GM21381 (cell line): ENCODE measurements at regions not wholly inside any gene's neighbourhood (a gene's known extent, or its start where the extent isn't known, plus 50 kb on each side); places are given as distances from the start of the nearest gene placed in this dataset.

Experiments used
- ATAC-seq: cut with Tn5 transposase; IDR thresholded peaks from one replicate; pipeline ENCODE4 v1.9.1; 2021; ENCODE audit warnings: mild to moderate bottlenecking, moderate library complexity; ENCODE audit not compliant: unreplicated experiment

- no peak for ATAC-seq
These were observed 676.0 kb upstream of the SALL3 start for GRCh38 chr18:78303519-78304191.

- ATAC-seq = no peak
These were observed 675.1 kb upstream of the SALL3 start for GRCh38 chr18:78304192-78305164.

DNA sequence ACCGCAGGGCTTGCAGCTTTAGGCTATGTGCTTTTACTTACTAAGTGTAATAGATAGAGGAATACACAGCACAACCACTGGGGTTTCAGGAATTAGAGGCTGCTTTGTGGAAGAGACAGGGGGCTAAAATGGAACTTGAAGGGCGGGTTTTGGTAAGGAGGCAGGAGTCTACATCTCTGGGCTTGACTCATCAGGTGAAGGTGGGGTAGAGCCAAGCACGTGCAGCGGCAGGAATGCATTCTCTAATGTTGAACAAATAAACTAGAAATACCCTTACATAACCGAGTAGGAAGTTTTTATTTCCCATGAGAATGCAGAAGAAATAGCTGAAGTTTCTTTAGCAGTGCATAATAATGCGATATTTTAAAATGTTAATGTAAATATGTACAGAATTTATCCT lies 673.8 kb upstream of the SALL3 start:
- no peak for ATAC-seq

DNA sequence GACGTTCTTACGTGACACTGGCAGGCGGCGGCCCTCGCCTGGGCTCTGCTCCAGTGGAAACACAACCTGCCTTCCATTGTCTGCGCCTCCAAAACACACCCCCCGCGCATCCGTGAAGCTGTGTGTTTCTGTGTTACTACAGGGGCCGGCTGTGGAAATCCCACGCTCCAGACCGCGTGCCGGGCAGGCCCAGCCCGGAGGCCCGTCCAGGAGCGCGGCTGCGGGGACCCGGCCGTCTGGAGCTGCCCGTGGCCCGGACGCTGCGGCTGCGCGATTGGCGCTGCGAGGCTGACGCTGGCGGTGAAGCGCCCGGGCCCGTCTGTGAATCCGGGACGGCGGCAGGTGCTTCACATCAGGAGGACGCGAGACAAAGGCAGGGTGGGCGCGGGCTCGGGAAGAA lies 670.3 kb upstream of the SALL3 start:
- ATAC-seq = no peak

GRCh38 chr18:78309924-78310323 lies 669.7 kb upstream of the SALL3 start:
- no peak for ATAC-seq

DNA sequence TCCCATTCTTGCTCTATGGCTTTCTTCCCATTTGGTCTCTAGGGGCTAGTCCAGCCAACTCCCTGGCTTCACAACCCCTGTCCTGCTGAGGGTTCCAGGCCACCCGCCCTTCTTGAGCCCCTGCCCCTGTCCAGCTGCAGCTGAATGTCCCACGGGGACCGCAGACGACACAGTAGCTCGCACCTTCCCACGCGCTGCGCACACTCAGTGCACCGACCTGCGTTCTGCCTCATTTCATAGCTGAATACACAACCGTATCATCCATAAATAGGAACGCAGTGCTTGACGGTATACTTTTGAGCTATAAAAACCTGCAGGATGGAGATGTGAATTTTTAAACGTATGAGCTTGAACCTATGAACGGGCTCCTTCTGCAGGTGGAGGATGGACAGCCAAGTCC lies 660.4 kb upstream of the SALL3 start:
- ATAC-seq = no peak

- no peak for ATAC-seq
These were observed 659.7 kb upstream of the SALL3 start for GRCh38 chr18:78319961-78320360.

DNA sequence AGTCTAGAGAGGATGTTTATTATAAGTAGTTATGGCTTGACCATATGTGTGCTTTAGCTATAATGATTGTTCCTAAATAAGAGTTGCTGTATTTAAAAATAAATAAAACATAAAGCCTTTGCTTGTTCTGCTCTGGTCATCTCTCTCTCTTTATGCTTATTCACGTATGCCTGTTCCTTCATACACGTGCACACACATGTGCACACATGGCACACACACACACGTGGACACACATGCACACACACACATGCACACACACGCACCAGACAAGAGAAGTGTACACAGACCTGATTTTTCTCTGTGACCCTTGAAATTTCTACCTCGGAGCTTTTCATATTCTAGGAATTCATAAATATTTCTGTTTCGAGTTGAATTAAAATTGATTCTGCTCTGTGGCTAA lies 658.2 kb upstream of the SALL3 start:
- no peak for ATAC-seq

- ATAC-seq = no peak
These were observed 656.0 kb upstream of the SALL3 start for GRCh38 chr18:78323453-78324197.

- ATAC-seq = no peak
These were observed 652.0 kb upstream of the SALL3 start for GRCh38 chr18:78327643-78328042.

GRCh38 chr18:78330766-78331165 lies 648.9 kb upstream of the SALL3 start:
- no peak for ATAC-seq

DNA sequence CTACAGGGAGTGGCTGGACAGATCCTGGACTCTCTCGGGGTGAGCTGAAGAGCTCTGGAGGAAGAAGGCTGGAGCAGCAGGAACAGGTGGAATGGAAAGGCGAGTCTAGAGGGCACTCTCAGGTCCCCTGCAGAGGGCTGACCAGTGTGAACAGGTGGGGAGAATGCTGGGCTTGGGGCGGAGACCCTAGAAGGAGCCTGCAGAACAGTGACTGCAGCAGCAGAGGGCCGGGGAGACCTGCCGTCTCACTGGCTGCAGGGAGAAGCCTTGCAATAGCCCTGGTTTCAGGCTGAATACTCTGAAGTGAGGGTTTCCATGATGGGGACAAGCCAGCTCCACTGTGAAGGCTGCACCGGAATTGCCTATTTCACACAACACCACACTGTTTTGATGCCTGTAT lies 626.7 kb upstream of the SALL3 start:
- no peak for ATAC-seq

- ATAC-seq = no peak
These were observed 617.4 kb upstream of the SALL3 start for GRCh38 chr18:78362198-78362597.

DNA sequence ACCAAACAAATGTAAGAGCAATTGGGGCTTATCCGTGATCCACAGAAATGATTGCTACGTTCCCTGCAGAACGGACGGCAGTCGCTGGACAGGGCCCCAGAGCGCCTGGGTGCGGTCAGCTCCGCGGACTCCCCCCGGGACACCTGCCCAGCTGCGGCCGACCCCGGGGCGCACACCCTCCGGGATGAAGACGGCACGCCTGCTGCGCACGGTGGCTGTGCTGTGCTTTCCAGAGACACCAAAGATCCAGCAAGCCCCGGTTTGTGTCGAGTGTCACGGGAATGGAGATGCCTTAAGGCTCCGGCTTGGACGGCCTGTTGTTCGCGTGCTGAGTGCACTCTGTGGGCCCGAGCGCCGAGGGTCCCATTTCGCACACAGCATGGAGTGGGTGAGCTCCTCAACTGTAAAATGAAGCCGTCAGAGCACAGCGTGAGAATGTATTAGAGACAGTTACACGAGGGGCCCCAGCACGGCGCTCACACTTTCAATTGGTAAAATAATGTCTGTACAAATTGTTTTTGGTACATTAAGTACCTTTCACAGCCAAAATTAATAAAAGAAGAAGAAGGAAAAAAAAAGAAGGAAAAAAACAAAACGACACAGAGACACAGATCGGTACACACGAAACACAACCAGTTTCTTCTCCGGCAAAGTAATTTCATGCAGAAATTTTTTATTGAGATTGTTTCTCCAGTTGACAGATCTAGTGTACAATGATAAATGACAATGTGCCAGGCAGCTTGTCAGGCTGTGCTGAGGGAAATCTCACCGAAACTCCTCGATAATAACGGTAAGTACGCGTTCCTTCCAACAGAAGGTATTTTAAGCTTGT lies 615.8 kb upstream of the SALL3 start:
- no peak for ATAC-seq

- no peak for ATAC-seq
These were observed 615.1 kb upstream of the SALL3 start for GRCh38 chr18:78364388-78364960.

DNA sequence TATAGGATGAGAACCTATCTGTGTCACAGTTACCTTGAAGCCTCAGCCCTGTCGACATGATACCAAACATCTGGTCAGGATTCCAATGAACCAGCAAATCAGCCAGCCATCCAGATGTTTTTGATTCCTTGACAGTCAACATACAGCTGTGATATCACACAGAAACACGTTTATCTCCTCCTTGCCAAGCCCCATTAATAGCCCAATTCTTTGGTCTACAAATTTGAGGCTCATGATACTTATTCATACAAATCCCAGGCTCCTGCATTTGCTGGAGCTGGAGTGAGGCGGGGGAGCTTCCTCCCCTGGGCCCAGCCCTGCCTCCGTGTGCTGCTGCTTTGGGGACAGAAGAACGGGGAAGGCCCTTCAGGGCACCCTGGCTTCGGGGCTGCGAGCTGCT lies 611.6 kb upstream of the SALL3 start:
- no peak for ATAC-seq

DNA sequence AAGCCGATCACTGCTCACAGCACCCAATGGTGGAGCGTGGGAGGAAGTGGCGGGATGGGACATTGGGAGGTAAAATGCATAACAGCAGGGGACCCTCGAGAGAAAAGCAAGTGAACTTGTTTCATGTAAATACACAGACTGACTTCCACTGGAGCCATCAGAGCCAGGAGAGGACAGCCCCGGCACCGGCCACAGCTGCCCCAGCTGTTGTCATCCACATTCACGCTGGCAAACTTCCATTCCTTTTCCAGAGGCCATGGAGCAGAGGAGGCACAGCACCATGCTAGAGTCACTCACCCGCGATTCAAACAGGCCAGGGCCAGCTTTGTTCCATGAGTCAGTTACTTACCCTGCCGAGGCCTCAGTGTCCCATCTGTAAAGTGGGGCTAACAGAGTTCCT lies 610.9 kb upstream of the SALL3 start:
- ATAC-seq = no peak

DNA sequence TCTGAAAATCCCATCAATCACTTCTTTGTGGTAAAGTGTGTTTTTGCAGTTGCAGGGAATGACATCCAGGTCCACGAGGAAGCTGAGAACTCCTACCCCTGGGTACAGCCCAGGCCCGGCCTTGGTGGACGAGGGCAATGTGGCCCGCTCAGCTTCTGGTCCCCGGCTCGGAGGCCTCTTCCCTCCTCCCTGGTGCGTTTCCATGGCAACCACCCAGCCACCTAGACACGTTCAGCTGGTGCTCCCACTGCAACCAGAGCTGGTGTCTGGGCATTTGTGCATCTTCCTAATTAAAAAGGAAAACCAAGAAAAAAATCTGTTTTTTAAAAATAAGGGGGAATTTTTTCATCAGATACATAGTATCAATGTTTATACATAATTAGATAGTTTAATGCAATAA lies 603.6 kb upstream of the SALL3 start:
- ATAC-seq = no peak

- no peak for ATAC-seq
These were observed 601.2 kb upstream of the SALL3 start for GRCh38 chr18:78378403-78378802.

DNA sequence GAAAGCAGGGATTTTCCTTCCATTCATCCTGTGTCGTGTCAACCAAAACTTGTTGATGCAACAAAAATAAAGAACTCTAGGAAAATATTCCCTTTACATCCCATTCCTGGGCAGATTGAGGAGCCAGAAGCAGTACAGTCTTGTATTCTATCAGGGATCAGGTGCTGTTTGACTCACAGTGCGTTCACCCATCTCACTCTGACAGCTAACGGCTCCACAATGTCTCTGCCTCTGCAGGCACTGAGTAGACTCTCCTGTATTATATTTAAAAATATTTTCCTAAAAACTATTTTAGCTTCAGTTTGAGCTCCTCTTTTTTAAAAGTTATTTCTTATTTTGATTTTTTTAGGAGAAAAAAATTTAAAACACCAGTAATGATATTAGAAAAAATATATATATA lies 600.6 kb upstream of the SALL3 start:
- ATAC-seq = no peak
